HG03457 (cell line): ENCODE measurements at regions not wholly inside any gene's neighbourhood (a gene's known extent, or its start where the extent isn't known, plus 50 kb on each side); places are given as distances from the start of the nearest gene placed in this dataset.

ENCODE experiments used
- ATAC-seq: cut with Tn5 transposase; IDR thresholded peaks from one replicate; pipeline ENCODE4 v1.9.1; 2021; ENCODE audit warnings: moderate number of reproducible peaks; ENCODE audit not compliant: unreplicated experiment

GRCh38 chr3:152185891-152186630, 82.7 kb upstream of the MBNL1 start:
- ATAC-seq = no peak

DNA sequence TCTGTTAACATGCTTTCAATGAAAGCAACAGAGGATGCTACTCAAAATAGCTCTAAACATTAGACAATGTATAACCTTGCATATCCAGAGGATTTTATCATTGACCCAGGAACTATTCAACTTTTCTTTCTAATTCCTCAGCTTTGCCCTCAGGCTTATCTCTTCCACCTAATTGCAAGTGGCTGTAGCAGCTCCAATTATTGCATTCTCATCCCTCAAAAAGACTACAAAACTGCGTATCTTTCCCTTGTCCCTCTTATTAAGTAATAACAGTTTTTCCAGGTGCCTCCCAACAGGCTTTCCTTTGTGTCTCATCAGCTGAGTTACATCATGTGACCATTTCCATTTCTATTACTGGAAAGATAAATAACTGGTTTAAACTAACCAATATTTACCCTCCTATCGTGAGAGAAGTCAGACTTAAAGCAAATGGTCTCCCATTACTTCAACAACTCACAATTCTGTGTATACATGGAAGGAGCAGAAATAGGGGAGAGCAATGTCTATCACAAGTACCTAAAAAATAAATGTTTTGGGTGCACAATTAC, 78.0 kb upstream of the MBNL1 start:
- ATAC-seq = no peak

DNA sequence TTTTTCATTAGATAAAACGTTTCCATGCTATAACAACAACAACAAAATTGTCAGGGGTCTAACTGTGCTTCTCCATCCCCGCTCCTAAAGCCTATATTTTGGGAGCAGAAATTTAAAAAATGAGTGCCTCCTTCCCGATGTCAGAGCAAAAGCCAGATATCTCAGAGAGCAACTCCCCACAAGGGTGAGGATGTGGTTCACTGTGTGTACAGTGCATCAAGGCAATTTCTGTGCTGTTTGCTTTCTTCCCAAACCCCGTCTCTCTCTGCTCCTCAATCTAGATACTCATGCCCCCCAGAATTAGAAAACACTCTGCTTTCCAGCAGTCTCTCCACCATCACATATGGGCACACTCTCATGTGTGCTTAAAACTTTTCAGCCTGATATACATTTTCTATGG, 76.7 kb upstream of the MBNL1 start:
- no peak for ATAC-seq

DNA sequence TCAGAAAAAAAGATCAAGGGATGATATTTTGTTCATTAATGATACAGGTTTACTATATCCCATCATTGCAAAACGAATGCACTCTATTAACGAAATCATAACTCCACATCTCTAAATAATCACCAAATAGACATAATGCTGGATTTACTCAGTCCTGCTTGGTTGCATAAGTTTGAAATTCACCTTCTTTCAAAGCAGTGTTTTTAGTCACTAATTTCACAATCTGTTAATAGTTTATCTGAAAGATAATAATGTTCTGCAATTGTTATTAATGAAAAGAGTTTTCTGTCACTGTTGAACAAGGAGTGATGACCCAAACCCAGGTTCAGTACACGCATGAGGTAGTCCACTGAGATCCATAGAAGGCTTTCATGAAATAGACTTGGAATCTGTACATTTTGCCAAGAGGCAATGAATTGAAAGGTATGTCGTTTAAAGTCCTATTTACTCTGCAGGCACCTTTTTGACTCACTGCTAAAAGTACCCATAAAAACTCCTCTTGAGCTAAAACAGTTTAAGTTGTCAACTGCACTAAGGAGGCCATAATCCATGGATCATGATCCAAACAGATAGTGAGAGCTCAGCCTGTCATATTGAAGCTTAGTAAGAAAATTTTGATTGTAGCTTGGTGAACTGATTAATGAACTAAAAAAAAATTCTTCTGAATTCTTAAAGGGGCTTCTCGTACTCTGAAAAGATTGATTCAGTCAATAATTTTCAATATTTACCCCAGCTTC, 75.6 kb upstream of the MBNL1 start:
- no peak for ATAC-seq

- peak; percentile 44 for ATAC-seq
Measured at GRCh38 chr3:152193673-152194267, 75.0 kb upstream of the MBNL1 start.

GRCh38 chr3:152195206-152195605, 73.5 kb upstream of the MBNL1 start:
- ATAC-seq = no peak

GRCh38 chr3:152196782-152197181, 71.9 kb upstream of the MBNL1 start:
- peak; percentile 38 for ATAC-seq

DNA sequence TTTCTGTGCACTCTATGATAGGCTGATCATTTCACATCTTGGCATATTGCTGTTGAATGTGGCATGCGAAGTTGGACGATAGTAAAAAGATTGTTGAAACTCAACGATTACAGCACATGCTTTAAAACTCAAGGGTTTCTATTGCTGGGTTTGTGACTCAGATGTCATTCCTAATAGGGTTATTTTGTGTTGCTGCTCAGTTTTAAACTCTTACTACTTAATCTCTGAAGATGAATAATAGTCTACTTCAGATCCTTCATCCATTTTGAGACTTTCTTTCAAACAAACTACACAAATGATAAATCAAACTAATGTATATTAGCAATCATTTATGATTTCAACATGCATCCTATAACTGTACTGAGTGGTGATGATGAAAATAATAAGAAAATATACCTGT, 71.3 kb upstream of the MBNL1 start:
- no peak for ATAC-seq

DNA sequence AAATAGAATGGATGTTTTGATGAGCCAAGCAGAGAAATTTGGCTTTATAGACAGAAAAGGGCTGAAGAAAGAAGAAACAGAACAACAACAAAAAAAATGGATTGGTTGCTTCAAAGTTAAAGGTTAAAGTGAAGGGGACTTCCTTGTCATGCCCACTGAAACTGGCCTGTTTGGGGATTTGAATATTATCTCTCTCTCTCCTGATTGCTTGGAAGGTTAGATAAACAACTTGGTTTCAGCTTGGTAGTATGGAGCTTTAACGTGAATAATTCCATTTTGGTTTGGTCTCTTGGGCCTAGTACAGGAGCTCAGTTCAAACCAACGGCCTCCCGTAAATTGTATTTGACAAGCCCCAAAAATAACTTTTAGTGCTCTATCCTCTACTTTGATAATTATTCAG, 70.8 kb upstream of the MBNL1 start:
- peak; percentile 29 for ATAC-seq

DNA sequence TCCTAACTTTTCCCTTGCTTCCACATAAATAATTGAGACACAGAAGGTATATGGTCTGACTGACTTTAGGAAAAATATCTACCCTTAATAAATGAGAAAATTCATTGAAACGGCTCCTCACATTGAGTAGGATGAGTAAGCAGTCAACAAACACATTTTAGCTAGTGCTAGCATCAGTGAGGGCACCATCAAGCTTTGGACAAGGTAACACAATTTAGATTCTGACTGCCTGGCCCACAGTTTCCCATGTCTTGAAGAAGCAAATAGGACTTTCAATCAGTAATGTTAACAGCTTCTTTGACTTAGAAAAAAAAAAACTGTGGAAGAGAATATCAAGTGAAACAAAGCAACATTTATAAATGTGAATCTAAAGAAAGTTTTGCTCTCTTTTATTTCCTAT, 70.1 kb upstream of the MBNL1 start:
- ATAC-seq = no peak

GRCh38 chr3:152199102-152199840, 69.5 kb upstream of the MBNL1 start:
- ATAC-seq = no peak

GRCh38 chr3:152200476-152201420, 68.0 kb upstream of the MBNL1 start:
- no peak for ATAC-seq

DNA sequence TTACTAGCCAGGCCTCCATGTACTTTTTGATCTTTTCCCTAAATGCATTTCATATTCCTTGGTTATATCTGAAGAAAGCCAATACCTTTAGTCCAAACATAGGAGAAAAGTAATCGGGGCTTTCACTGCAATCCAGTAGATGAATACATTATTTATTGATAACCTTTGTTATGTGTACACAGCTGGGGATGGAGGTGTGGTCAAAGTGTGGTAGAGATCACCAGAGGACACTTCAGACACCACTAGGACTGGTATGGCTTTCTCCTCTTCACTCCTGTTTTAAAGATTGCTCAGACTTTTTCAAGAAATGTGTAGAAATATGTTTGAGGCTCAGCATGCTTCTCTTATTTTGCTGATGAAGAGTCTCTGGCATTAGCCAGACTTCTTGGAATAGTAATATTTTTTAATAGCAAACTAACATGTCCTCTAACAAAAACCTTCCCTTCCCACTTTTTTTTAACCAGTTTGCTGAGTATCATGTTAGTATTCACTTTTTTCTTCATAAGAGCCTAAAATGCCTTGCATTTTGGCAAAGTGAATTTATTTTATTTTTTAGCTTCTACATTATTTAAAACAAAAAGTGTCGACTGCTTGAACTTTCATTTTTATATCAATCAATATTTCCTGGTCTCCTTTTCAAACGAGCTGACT, 65.6 kb upstream of the MBNL1 start:
- ATAC-seq = peak; percentile 34

- ATAC-seq = no peak
Measured at GRCh38 chr3:152203652-152204051, 65.1 kb upstream of the MBNL1 start.

GRCh38 chr3:152204218-152204617, 64.5 kb upstream of the MBNL1 start:
- no peak for ATAC-seq

- no peak for ATAC-seq
Measured at GRCh38 chr3:152205097-152205593, 63.6 kb upstream of the MBNL1 start.

GRCh38 chr3:152206243-152206760, 62.4 kb upstream of the MBNL1 start:
- no peak for ATAC-seq

- ATAC-seq = no peak
Measured at GRCh38 chr3:152208439-152208838, 60.3 kb upstream of the MBNL1 start.

DNA sequence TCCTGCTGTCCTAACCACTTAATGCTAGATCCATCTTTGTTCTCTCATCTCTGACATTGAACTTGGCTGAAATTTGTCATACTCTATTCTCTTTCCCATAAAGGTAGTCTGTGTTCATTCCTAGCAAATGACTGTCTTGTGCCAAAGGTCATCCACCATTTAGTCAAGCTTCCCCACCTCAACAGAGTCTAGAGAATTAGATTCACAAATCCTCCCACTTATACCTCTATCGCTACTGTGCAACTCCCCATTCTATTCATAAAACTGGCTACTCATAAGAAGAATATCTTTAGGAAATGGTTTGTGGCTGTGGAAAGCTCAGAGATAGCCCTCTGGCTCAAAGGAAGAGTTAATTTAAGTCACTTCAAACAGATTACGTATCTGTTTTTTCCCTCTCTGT, 59.7 kb upstream of the MBNL1 start:
- no peak for ATAC-seq
